ENCODE measurements at regions not wholly inside any gene's neighbourhood (a gene's known extent, or its start where the extent isn't known, plus 50 kb on each side); places are given as distances from the start of the nearest gene placed in this dataset.
"Not testable (repeated sequence)": the region's sequence is repeated elsewhere in the genome, so short reads cannot be mapped to it uniquely, and the experiment has no call there.

GRCh38 chr3:10657339-10657738 is 152.0 kb upstream of the ATP2B2 start:
- TF ChIP-seq CTCF, POLR2A, POLR2AphosphoS5 (IDR thresholded peaks at IDR 0.05): not testable (repeated sequence)
